CD4-positive, alpha-beta T cell treated with Interferon alpha-2 for 1 hour (primary cell): ENCODE measurements at regions not wholly inside any gene's neighbourhood (a gene's known extent, or its start where the extent isn't known, plus 50 kb on each side); places are given as distances from the start of the nearest gene placed in this dataset.

Source experiments
- DNase-seq, 2 donors: peaks; one replicate each; pipeline ENCODE4 v3.0.0-alpha.2; 2020 to 2022

GRCh38 chr3:111481551-111481950 is 60.4 kb upstream of the CD96 start:
- no peak for DNase-seq

- DNase-seq, result no peak
Measured at GRCh38 chr3:111482574-111482973, 59.4 kb upstream of the CD96 start.

- DNase-seq, result no peak
Measured at GRCh38 chr3:111485086-111485485, 56.9 kb upstream of the CD96 start.
